AG09309 (cell line): ENCODE measurements at regions not wholly inside any gene's neighbourhood (a gene's known extent, or its start where the extent isn't known, plus 50 kb on each side); places are given as distances from the start of the nearest gene placed in this dataset.
"Not testable (repeated sequence)": the region's sequence is repeated elsewhere in the genome, so short reads cannot be mapped to it uniquely, and the experiment has no call there.

Source experiments
- DNase-seq: peaks from one replicate; pipeline ENCODE4 v3.0.0-alpha.2; 2010; ENCODE audit warnings: low read depth
- H3K4me3 ChIP-seq: 2 replicates; pipeline ENCODE4 v1.5.1; 2011; ENCODE audit warnings: mild to moderate bottlenecking, low read depth, low read length, moderate library complexity; ENCODE audit not compliant: control insufficient read depth
- TF ChIP-seq, protein P1 (sequence below): IDR thresholded peaks from 2 replicates; pipeline ENCODE4 v1.5.1; 2011; ENCODE audit warnings: mild to moderate bottlenecking, low read depth, low read length, inconsistent platforms; ENCODE audit not compliant: insufficient read depth, control insufficient read depth; ENCODE audit errors: missing control alignments

DNA sequence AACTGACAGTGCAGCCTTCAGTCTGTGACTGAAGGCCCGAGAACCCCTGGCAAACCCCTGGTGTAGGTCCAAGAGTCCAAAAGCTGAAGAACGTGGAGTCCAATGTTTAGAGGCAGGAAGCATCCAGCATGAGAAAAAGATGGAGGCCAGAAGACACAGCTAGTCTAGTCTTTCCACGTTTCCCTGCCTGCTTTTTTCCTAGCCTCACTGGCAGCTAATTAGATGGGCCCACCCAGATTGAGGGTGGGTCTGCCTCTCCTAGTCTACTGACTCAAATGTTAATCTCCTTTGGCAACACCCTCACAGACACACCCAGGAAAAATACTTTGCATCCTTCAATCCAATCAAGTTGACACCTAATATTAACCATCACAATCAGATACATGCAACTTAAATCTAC, 87.8 kb downstream of the TENT5D start:
- DNase-seq, H3K4me3 ChIP-seq: not testable (repeated sequence)

DNA sequence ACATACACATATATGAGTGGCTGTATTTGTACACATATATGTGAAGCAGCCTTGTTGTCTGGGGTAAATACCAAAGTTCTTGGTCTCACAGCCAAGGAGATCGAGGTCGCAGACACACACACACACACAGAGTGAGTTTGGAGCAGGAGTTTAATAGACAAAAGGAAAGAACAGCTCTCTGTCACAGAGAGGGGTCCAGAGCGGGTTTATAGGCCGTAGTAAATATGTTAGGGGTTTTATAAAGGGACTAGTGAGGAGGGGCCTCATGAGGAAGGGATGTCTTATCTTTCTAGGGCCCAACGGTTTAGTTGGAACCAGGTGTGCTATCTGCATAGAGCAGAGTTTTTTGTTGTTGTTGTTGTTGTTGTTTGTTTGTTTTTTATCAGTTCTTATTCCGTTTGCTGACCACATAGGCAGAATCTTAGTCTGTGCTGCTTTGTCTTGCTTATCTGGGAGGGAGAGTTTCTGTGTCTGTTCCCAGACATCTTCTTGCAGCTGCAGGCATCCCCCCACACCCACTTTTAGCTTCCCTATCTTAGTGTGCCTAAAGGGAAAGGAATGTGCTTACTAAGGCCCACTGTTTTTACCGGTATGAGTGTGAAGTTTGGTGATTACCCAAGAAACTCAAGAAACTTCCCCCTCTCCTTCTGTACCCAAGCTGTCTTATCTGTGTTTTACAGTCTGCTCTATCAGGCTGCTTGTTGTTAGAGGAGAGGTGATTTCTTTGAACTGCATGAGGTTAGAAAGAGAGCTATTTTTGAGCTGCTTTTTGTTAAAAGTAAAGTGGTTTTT, 91.9 kb downstream of the TENT5D start:
- no peak overlapping the region for H3K4me3 ChIP-seq
- no peak for DNase-seq
- TF ChIP-seq, protein P1, sequence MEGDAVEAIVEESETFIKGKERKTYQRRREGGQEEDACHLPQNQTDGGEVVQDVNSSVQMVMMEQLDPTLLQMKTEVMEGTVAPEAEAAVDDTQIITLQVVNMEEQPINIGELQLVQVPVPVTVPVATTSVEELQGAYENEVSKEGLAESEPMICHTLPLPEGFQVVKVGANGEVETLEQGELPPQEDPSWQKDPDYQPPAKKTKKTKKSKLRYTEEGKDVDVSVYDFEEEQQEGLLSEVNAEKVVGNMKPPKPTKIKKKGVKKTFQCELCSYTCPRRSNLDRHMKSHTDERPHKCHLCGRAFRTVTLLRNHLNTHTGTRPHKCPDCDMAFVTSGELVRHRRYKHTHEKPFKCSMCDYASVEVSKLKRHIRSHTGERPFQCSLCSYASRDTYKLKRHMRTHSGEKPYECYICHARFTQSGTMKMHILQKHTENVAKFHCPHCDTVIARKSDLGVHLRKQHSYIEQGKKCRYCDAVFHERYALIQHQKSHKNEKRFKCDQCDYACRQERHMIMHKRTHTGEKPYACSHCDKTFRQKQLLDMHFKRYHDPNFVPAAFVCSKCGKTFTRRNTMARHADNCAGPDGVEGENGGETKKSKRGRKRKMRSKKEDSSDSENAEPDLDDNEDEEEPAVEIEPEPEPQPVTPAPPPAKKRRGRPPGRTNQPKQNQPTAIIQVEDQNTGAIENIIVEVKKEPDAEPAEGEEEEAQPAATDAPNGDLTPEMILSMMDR: no peak

DNA sequence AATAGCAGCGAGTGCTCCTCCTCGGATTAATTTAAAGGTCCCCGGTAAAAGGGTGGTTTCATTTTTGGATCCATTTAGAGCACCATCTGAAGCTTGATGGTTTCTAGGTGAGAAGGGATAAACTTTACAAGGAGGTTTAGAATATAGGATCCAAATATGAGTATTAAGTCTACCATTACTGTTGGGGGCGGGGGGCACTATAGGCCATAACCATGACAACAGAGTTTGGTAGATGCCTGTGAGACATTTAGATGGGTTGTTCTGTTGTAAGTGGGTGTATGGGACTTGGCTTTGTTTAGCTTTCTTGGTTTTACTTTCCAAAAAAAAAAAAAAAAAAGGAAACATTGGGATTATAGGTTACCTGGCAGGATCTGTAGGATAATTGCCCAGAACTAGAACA, 92.7 kb downstream of the TENT5D start:
- DNase-seq: no peak
- H3K4me3 ChIP-seq: no peak overlapping the region
- TF ChIP-seq, protein P1: no peak

DNA sequence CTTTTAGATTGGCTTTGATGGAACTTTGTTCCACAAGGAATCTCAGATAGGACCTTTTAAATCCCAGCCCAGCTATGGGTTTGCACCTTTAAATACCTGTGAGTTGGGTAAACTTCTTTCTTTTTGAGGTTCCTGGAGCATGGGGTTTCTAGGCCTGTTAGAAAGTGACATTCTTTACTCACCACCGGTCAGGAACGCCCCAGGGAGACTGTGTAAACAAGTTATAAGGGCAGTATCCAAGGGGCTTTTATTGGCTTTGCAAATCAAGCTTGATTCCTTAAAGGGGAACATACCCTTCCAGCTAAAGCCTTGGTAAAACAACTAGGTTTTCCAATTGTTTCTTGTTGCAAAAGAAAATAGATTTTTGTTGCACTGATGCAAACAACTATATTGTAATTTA, 93.4 kb downstream of the TENT5D start:
- no peak overlapping the region for H3K4me3 ChIP-seq
- no peak for DNase-seq
- TF ChIP-seq, protein P1: no peak

DNA sequence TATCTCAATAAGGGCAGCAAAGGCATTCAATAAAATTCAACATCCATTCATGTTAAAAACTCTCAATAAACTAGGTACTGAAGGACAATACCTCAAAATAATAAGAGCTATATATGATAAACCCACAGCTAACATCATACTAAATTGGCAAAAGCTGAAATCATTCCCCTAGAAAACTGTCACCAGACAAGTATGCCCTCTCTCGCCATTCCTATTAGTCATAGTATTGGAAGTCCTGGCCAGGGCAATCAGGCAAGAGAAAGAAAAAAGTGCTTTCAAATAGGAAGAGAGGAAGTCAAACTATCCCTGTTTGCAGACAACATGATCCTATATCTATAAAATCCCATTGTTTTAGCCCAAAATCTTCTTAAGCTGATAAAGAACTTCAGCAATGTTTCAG, 116.8 kb downstream of the TENT5D start:
- no peak overlapping the region for H3K4me3 ChIP-seq
- TF ChIP-seq, protein P1: no peak
- DNase-seq: no peak

DNA sequence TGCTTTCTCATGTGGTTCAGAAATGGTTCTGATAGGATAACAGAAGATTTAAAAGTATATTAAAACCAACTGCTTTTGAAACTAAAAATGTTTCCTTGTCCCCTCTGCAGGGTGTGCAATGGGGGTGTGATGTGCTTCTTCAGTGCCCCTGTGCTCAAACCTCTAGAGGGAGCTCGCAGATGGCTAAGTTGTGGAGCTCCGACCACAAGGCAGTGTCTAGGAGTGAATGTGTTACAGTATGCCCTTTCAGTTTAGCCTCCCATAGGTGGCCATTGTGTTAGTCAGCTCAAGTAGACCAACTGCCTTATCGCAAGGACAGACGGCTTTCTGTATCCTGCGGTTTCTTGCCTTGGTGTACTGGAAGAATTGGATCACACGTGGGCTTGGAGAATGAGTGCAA, 130.5 kb downstream of the TENT5D start:
- DNase-seq: no peak
- no peak overlapping the region for H3K4me3 ChIP-seq
- TF ChIP-seq, protein P1: no peak

DNA sequence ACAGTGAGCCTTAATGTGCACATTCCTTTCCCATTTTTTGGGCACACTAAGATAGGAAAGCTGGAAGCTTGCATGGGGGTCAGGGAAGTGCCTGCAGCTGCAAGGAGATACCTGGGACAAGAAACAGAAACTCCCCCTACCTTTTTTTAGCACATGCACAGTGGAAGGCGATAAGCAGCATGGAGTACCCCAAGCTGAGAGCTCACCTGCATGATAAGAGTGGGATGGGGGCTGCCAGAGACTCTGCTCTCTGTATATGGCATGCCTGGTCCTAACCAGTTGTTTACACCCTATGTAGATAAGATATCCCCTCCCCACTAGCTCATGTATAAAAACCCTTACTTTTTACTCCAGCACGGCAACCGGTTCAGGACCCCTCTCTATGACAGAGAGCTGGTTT, 135.9 kb downstream of the TENT5D start:
- H3K4me3 ChIP-seq: no peak overlapping the region
- TF ChIP-seq, protein P1: no peak
- DNase-seq: no peak
